OCI-LY3 (cell line): ENCODE measurements at regions not wholly inside any gene's neighbourhood (a gene's known extent, or its start where the extent isn't known, plus 50 kb on each side); places are given as distances from the start of the nearest gene placed in this dataset.

Source experiments
- H2AFZ ChIP-seq: fragments of 200-600, 300-600 bp; shearing (Covaris generic); 2 replicates; pipeline ENCODE4 v1.6.0; 2014; ENCODE audit warnings: antibody characterized with exemption, low read depth, low read length
- H3K27ac ChIP-seq: fragments of 200-600, 300-600 bp; sonication (generic); 2 replicates; pipeline ENCODE4 v1.5.1; 2014; ENCODE audit warnings: mild to moderate bottlenecking, low read length, moderate library complexity, mixed read lengths
- H3K27me3 ChIP-seq: fragments of 200-600, 300-600 bp; sonication (generic); 2 replicates; pipeline ENCODE4 v1.6.1; 2014; ENCODE audit warnings: low read depth, low read length, mixed read lengths
- H3K36me3 ChIP-seq: fragments of 200-600, 300-600 bp; sonication (generic); replicated peaks from 2 replicates; pipeline ENCODE3; 2014; ENCODE audit warnings: low read depth, low read length, mixed read lengths
- H3K4me1 ChIP-seq: fragments of 300-600, 200-600 bp; sonication (generic); 2 replicates; pipeline ENCODE4 v1.6.1; 2014; ENCODE audit warnings: low read length, mixed read lengths
- H3K4me2 ChIP-seq: fragments of 200-600, 300-600 bp; sonication (generic); 2 replicates; pipeline ENCODE4 v1.6.1; 2014; ENCODE audit warnings: low read length, mixed read lengths
- H3K4me3 ChIP-seq: fragments of 300-600, 200-600 bp; sonication (generic); 2 replicates; pipeline ENCODE4 v1.5.1; 2014; ENCODE audit warnings: antibody characterized with exemption, mild to moderate bottlenecking, low read length, moderate library complexity
- H3K79me2 ChIP-seq: fragments of 300-600, 200-600 bp; shearing (Covaris generic); 2 replicates; pipeline ENCODE4 v1.6.1; 2014; ENCODE audit warnings: mild to moderate bottlenecking, low read length, mixed read lengths
- H3K9ac ChIP-seq: fragments of 300-600, 200-600 bp; shearing (Covaris generic); 2 replicates; pipeline ENCODE4 v1.6.0; 2014; ENCODE audit warnings: mild to moderate bottlenecking, low read length, moderate library complexity
- H3K9me3 ChIP-seq: fragments of 200-600, 300-600 bp; shearing (Covaris generic); 2 replicates; pipeline ENCODE4 v1.6.1; 2014; ENCODE audit warnings: low read length, mixed read lengths; ENCODE audit not compliant: insufficient read depth
- H4K20me1 ChIP-seq: fragments of 200-600, 300-600 bp; sonication (generic); 2 replicates; pipeline ENCODE4 v1.6.1; 2016; ENCODE audit warnings: low read length, mixed read lengths; ENCODE audit not compliant: insufficient read depth
- CTCF ChIP-seq: fragments of 200-600, 300-600 bp; sonication (generic); IDR thresholded peaks from 2 replicates; pipeline ENCODE4 v1.5.1; 2014; ENCODE audit warnings: antibody characterized with exemption, low read length, low read depth
- EZH2phosphoT487 ChIP-seq: fragments of 200-600 bp; shearing (Covaris generic); IDR thresholded peaks from 2 replicates; pipeline ENCODE4 v1.6.1; 2018; ENCODE audit warnings: antibody characterized with exemption, mixed run types, low read depth

GRCh38 chr6:112717856-112718255 lies 370.7 kb downstream of the RFPL4B start:
- H3K36me3 ChIP-seq, result no peaks in the 10 kb centered on the region
- no peaks in the 10 kb centered on the region for H3K4me1 ChIP-seq
- H2AFZ ChIP-seq, result no peak overlapping the region
- H4K20me1 ChIP-seq, result no peaks in the 10 kb centered on the region
- no peaks in the 10 kb centered on the region for H3K79me2 ChIP-seq
- no peak overlapping the region for H3K4me2 ChIP-seq
- H3K27ac ChIP-seq, result no peak overlapping the region
- no peaks in the 10 kb centered on the region for H3K27me3 ChIP-seq
- H3K9ac ChIP-seq, result no peak overlapping the region
- no peaks in the 10 kb centered on the region for H3K9me3 ChIP-seq
- no peak for TF ChIP-seq EZH2phosphoT487
- TF ChIP-seq CTCF, result no peak
- no peak overlapping the region for H3K4me3 ChIP-seq

- H3K27ac ChIP-seq, result no peak overlapping the region
- no peak overlapping the region for H3K4me2 ChIP-seq
- no peak overlapping the region for H3K9ac ChIP-seq
- H3K79me2 ChIP-seq, result no peaks in the 10 kb centered on the region
- no peak overlapping the region for H3K4me3 ChIP-seq
- no peaks in the 10 kb centered on the region for H3K36me3 ChIP-seq
- no peak for TF ChIP-seq CTCF
- no peak for TF ChIP-seq EZH2phosphoT487
- no peaks in the 10 kb centered on the region for H3K9me3 ChIP-seq
- H3K27me3 ChIP-seq, result no peaks in the 10 kb centered on the region
- no peak overlapping the region for H2AFZ ChIP-seq
- H3K4me1 ChIP-seq, result no peaks in the 10 kb centered on the region
- H4K20me1 ChIP-seq, result no peaks in the 10 kb centered on the region
Observed at GRCh38 chr6:112725541-112726085, 378.5 kb downstream of the RFPL4B start.

GRCh38 chr6:112735129-112735528 lies 388.0 kb downstream of the RFPL4B start:
- Histone ChIP-seq H3K36me3 (no peaks in the 10 kb centered on the region), H3K27me3 (no peaks in the 10 kb centered on the region), H3K4me1 (no peaks in the 10 kb centered on the region), H3K79me2 (no peaks in the 10 kb centered on the region), H3K4me3 (no peak overlapping the region), H3K27ac (no peak overlapping the region), H3K9ac (no peak overlapping the region), H2AFZ (no peak overlapping the region), H4K20me1 (no peaks in the 10 kb centered on the region), H3K9me3 (no peaks in the 10 kb centered on the region), H3K4me2 (no peak overlapping the region)
- no peak for TF ChIP-seq EZH2phosphoT487
- TF ChIP-seq CTCF, result no peak

GRCh38 chr6:112739766-112740165 lies 392.6 kb downstream of the RFPL4B start:
- no peaks in the 10 kb centered on the region for H3K9me3 ChIP-seq
- no peak overlapping the region for H3K27ac ChIP-seq
- no peaks in the 10 kb centered on the region for H3K27me3 ChIP-seq
- H2AFZ ChIP-seq, result no peak overlapping the region
- H3K4me2 ChIP-seq, result no peak overlapping the region
- H3K4me3 ChIP-seq, result no peak overlapping the region
- TF ChIP-seq CTCF, result no peak
- no peak for TF ChIP-seq EZH2phosphoT487
- H3K36me3 ChIP-seq, result no peaks in the 10 kb centered on the region
- no peaks in the 10 kb centered on the region for H4K20me1 ChIP-seq
- H3K79me2 ChIP-seq, result no peaks in the 10 kb centered on the region
- no peak overlapping the region for H3K9ac ChIP-seq
- no peaks in the 10 kb centered on the region for H3K4me1 ChIP-seq
